MG63 (cell line): ENCODE measurements at regions not wholly inside any gene's neighbourhood (a gene's known extent, or its start where the extent isn't known, plus 50 kb on each side); places are given as distances from the start of the nearest gene placed in this dataset.

Experiments
- DNase-seq: peaks from one replicate; pipeline ENCODE4 v3.0.0-alpha.2; 2020
- H3K27me3 ChIP-seq: fragments of 250-450 bp; sonication (Bioruptor Pico); 2 replicates; pipeline ENCODE4 v1.5.1; 2020; ENCODE audit warnings: mild to moderate bottlenecking, moderate library complexity
- H3K36me3 ChIP-seq: fragments of 250-450 bp; sonication (Bioruptor Pico); 2 replicates; pipeline ENCODE4 v1.5.1; 2020; ENCODE audit warnings: mild to moderate bottlenecking, moderate library complexity
- H3K4me3 ChIP-seq: fragments of 250-450 bp; sonication (Bioruptor Pico); 2 replicates; pipeline ENCODE4 v1.5.1; 2020; ENCODE audit warnings: mild to moderate bottlenecking, moderate library complexity
- H3K9me3 ChIP-seq: fragments of 250-450 bp; sonication (Bioruptor Pico); 2 replicates; pipeline ENCODE4 v1.5.1; 2020; ENCODE audit warnings: mild to moderate bottlenecking, moderate library complexity

DNA sequence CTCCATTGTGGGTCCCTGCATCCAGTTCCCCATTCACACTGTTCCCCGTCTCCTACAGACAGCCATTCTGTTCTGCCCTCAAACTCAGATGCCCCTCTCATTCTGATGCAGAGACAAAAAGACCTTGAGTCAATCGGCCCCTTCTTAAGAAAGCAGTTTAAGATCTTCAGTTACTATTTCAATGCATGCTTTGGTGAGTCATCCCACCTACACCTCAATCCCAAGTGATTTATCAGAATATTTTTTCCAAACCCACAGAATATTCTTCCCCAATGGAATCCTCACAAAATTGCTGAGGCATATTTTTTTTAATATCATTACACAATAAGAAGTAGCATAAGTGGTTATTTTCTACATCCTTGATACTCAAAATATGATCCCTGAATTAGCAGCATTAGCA is 92.4 kb upstream of the SLC1A1 start:
- H3K4me3 ChIP-seq: no peak overlapping the region
- no peaks in the 10 kb centered on the region for H3K36me3 ChIP-seq
- no peak for DNase-seq
- no peaks in the 10 kb centered on the region for H3K27me3 ChIP-seq
- H3K9me3 ChIP-seq: no peaks in the 10 kb centered on the region

- Histone ChIP-seq H3K4me3 (no peak overlapping the region), H3K27me3 (no peaks in the 10 kb centered on the region), H3K36me3 (no peaks in the 10 kb centered on the region), H3K9me3 (no peaks in the 10 kb centered on the region)
- DNase-seq: no peak
These were observed 94.1 kb upstream of the GLIS3 start for GRCh38 chr9:4393806-4394523.

DNA sequence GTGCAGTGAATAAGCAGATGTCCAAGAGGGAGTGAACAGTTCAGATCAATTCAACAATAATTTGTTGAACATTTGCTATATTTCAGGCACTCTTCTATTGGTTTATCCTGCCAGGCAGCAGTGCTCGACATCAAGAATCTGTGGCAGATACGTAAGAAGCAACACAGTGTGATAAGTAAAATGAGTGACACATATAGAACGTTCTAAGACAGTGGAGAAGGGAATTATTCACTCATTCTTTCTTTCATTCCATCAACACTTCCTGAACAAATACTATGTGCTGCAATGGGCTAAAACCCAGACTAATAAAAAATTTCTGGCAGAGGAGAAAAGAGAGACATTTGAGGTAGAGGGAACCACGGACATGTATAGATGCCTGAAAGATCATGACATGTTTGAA is 89.9 kb upstream of the GLIS3 start:
- H3K36me3 ChIP-seq: no peaks in the 10 kb centered on the region
- H3K9me3 ChIP-seq: no peaks in the 10 kb centered on the region
- DNase-seq: no peak
- no peak overlapping the region for H3K4me3 ChIP-seq
- H3K27me3 ChIP-seq: no peaks in the 10 kb centered on the region

- H3K27me3 ChIP-seq: no peaks in the 10 kb centered on the region
- H3K4me3 ChIP-seq: no peak overlapping the region
- H3K36me3 ChIP-seq: no peaks in the 10 kb centered on the region
- no peak for DNase-seq
- H3K9me3 ChIP-seq: no peaks in the 10 kb centered on the region
These were observed 89.1 kb upstream of the GLIS3 start for GRCh38 chr9:4389003-4389402.

GRCh38 chr9:4386819-4387218 is 87.0 kb upstream of the GLIS3 start:
- H3K36me3 ChIP-seq: no peaks in the 10 kb centered on the region
- H3K9me3 ChIP-seq: no peaks in the 10 kb centered on the region
- DNase-seq: no peak
- no peaks in the 10 kb centered on the region for H3K27me3 ChIP-seq
- no peak overlapping the region for H3K4me3 ChIP-seq

DNA sequence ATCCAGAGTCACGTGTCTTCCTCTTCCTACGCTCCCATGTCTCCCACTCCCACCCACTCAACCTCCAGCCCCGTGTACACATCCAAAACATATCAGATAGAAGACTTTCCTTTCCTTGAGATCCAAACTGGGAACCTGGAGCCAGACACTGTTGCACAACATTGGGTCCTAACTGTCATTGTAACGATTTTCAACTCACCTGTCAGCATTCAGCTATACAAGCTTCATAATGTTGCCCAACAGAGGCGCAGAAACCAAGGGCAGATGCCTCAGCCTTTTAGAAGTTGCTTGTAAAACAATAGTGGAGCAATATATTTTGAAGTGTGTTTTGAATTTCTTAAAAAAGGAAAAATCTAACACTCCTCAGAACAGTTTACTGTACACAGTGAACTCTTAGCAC is 84.9 kb upstream of the GLIS3 start:
- no peak for DNase-seq
- Histone ChIP-seq H3K27me3 (no peaks in the 10 kb centered on the region), H3K9me3 (no peaks in the 10 kb centered on the region), H3K36me3 (no peaks in the 10 kb centered on the region), H3K4me3 (no peak overlapping the region)

GRCh38 chr9:4382722-4383317 is 83.0 kb upstream of the GLIS3 start:
- DNase-seq: no peak
- Histone ChIP-seq H3K36me3 (no peaks in the 10 kb centered on the region), H3K4me3 (no peak overlapping the region), H3K27me3 (no peaks in the 10 kb centered on the region), H3K9me3 (no peaks in the 10 kb centered on the region)

- H3K4me3 ChIP-seq: no peak overlapping the region
- no peaks in the 10 kb centered on the region for H3K9me3 ChIP-seq
- H3K27me3 ChIP-seq: no peaks in the 10 kb centered on the region
- DNase-seq: no peak
- H3K36me3 ChIP-seq: no peaks in the 10 kb centered on the region
These were observed 81.9 kb upstream of the GLIS3 start for GRCh38 chr9:4381744-4382143.

GRCh38 chr9:4380406-4380805 is 80.5 kb upstream of the GLIS3 start:
- no peak overlapping the region for H3K4me3 ChIP-seq
- DNase-seq: no peak
- H3K36me3 ChIP-seq: no peaks in the 10 kb centered on the region
- no peaks in the 10 kb centered on the region for H3K27me3 ChIP-seq
- no peaks in the 10 kb centered on the region for H3K9me3 ChIP-seq

- H3K36me3 ChIP-seq: no peaks in the 10 kb centered on the region
- no peaks in the 10 kb centered on the region for H3K27me3 ChIP-seq
- H3K4me3 ChIP-seq: no peak overlapping the region
- no peak for DNase-seq
- H3K9me3 ChIP-seq: no peaks in the 10 kb centered on the region
These were observed 75.7 kb upstream of the GLIS3 start for GRCh38 chr9:4375424-4376200.

DNA sequence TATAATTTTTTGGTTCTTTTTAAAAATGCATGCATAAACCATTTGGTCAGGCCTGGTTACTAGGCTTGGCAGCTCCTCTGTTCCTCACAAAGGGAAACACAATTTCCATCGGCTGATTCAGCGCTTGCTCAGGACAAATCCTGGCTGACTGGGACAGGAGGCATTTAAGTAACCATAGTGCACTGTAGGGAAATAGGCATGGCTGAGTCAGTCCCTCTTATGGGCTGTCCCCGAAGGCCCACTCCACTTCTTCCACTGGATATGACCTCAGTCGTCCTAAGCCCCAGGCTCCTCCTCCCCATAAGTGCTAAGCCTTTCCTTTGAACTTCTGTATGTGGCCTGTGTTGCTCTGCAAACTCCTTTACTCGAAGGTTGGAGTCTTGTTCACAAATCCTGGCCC is 71.2 kb upstream of the GLIS3 start:
- peak; percentile 72 for DNase-seq
- Histone ChIP-seq H3K9me3 (no peaks in the 10 kb centered on the region), H3K27me3 (no peaks in the 10 kb centered on the region), H3K36me3 (no peaks in the 10 kb centered on the region), H3K4me3 (no peak overlapping the region)

DNA sequence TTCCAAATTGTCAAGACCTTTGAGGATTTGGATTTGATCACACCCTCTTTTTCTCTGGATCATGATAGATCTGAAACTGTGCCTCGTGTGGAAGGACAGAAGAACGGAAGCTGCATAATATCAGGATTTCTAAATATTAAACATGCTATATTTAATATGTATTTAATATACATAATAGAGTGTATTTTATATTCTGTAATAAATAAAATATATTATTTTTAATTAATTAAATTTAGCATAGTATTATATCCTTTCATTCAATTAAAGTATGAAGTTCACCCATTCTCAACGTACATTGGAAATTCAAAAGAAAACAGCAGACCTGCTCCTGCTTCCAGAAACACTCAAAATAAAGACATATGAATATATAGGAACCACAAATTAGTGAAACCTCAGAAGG is 70.6 kb upstream of the GLIS3 start:
- Histone ChIP-seq H3K36me3 (no peaks in the 10 kb centered on the region), H3K4me3 (no peak overlapping the region)
- no peak for DNase-seq

DNA sequence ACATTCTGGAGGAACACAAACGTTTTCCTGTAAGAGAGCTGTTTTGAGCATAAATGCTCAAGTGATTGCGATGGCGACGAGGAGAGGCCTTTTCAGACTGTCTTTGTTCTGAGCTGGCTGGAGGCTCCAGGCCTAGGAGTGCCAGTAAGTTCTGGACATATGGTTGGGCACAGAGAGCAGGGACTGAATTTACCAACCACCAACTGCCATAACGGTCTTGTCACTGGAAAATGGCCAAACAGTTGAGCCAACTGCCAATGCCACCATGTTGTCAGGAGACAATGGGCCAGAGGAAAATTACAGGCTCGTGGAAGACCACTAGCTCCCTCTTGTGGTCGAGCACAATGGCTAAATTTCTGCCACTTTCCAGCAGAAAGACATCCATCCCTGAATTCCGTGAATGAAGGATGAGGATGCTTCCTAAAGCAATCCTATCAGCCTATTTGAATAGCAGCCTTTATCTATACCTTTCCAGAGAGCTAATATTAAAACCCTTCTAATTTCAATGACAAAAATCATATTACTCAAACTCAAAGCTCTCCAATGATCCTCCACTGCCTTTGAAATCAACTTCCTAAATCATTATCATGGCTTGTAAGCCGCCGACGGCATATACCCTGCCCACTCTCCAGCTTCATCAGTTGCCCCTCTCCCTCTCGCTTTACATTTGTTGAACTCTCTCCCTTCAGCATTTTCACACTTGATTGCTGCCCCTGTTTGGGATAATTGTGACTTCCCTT is 66.9 kb upstream of the GLIS3 start:
- peak; percentile 19 for DNase-seq
- H3K4me3 ChIP-seq: no peak overlapping the region
- no peaks in the 10 kb centered on the region for H3K27me3 ChIP-seq
- H3K36me3 ChIP-seq: no peaks in the 10 kb centered on the region
- H3K9me3 ChIP-seq: no peaks in the 10 kb centered on the region

More for the DNA sequence above, 70.6 kb upstream of the GLIS3 start:
- Histone ChIP-seq H3K9me3 (no peaks in the 10 kb centered on the region), H3K27me3 (no peaks in the 10 kb centered on the region)

DNA sequence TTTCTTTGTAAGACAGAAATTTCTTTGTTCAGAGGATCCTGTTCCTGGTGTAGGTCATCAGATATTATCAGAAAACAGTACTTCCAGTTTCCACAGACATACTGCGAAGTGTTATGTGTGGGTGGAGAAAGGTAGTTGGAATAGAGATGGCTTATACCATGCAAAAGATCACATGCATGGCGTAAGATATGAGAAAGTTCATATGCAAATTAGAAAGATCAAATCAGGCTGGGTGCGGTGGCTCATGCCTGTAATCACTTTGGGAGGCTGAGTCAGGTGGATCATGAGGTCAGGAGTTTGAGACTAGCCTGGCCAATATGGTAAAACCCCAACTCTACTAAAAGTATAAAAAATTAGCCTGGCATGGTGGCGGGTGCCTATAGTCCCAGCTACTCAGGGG is 65.2 kb upstream of the GLIS3 start:
- no peaks in the 10 kb centered on the region for H3K9me3 ChIP-seq
- no peaks in the 10 kb centered on the region for H3K36me3 ChIP-seq
- H3K4me3 ChIP-seq: no peak overlapping the region
- H3K27me3 ChIP-seq: no peaks in the 10 kb centered on the region
- DNase-seq: no peak

GRCh38 chr9:4362281-4362680 is 62.4 kb upstream of the GLIS3 start:
- Histone ChIP-seq H3K36me3 (no peaks in the 10 kb centered on the region), H3K9me3 (no peaks in the 10 kb centered on the region), H3K4me3 (no peak overlapping the region), H3K27me3 (no peaks in the 10 kb centered on the region)
- no peak for DNase-seq

DNA sequence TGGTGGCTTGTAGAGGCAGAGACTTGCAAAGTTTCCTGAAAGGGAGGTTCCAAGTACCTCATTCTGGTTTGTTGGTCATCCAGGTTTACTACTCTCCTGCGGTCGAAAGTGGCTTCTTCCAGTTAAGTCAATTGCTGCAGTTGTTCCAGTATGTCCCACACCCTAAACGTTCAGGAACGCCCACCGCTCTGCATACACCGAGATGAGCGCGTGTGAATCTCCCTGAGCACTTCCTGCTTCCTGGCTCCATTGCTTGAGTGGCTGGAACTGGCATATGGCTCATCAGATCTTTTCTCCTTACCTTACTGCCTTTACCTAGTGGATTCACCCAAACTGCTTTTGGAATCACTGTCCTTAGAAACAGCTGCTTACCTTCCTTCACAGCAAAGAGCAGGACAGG is 59.1 kb upstream of the GLIS3 start:
- Histone ChIP-seq H3K27me3 (no peaks in the 10 kb centered on the region), H3K4me3 (no peak overlapping the region), H3K36me3 (no peaks in the 10 kb centered on the region), H3K9me3 (no peaks in the 10 kb centered on the region)
- DNase-seq: no peak

DNA sequence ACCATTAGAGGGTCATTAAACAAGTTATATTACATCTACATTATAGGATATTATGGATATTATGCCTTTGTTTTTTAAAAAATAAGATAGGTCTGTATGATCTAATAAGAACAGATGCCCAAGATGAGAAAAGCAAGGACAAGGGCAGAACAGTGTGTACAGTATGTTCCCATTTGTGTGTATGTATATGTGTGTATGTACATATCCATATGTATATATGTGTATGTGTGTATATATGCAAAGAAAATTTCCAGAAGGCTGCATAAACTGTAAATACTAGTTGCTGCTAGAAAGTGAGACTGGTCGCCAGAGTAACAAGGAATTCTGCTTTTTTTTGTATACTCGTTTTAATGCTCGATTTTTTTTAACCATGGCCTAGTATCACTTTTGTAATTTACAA is 58.1 kb upstream of the GLIS3 start:
- DNase-seq: no peak
- no peak overlapping the region for H3K4me3 ChIP-seq
- no peaks in the 10 kb centered on the region for H3K27me3 ChIP-seq

More for the DNA sequence above, 58.1 kb upstream of the GLIS3 start:
- Histone ChIP-seq H3K36me3 (no peaks in the 10 kb centered on the region), H3K9me3 (no peaks in the 10 kb centered on the region)
